Esophagus squamous epithelium (tissue), 4 donors: ENCODE measurements at regions not wholly inside any gene's neighbourhood (a gene's known extent, or its start where the extent isn't known, plus 50 kb on each side); places are given as distances from the start of the nearest gene placed in this dataset.

ENCODE experiments used
- POLR2A ChIP-seq, 4 donors: fragments of 450-650 bp; IDR thresholded peaks; one replicate each; pipeline ENCODE4 v1.6.1; 2017; ENCODE audit warnings: antibody characterized with exemption in 4 of 4, mild to moderate bottlenecking in 4 of 4, moderate library complexity in 3 of 4
- TF ChIP-seq, protein P1 (sequence below), 6 experiments: fragments of 450-650 bp in 4 of 6; fragments of 200-600 bp in 2 of 6; sonication (generic) in 2 of 6; IDR thresholded peaks; one replicate each; pipeline ENCODE4 v1.5.1; 2016 to 2019; ENCODE audit warnings: antibody characterized with exemption in 6 of 6, mild to moderate bottlenecking in 4 of 6, moderate library complexity in 4 of 6

DNA sequence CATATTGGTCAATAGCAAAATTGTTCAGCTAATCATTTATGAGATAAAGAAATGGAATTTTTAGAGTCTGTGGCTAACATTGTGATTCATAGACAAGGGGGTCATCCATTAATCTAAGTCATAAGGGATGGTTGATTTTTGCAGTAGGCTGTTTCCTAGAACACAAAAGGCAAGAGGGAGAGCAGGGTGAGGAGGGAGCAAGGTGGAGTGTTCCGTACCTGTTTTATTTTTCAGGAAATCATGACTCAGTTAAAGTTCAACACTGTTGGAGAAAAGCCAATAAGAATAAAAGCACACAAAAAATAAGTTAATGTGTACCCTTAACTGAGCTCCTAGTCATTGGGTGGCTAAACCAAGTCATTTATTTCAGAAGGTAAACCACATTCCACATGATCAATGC lies 512.4 kb upstream of the ATXN8OS start:
- TF ChIP-seq, protein P1, sequence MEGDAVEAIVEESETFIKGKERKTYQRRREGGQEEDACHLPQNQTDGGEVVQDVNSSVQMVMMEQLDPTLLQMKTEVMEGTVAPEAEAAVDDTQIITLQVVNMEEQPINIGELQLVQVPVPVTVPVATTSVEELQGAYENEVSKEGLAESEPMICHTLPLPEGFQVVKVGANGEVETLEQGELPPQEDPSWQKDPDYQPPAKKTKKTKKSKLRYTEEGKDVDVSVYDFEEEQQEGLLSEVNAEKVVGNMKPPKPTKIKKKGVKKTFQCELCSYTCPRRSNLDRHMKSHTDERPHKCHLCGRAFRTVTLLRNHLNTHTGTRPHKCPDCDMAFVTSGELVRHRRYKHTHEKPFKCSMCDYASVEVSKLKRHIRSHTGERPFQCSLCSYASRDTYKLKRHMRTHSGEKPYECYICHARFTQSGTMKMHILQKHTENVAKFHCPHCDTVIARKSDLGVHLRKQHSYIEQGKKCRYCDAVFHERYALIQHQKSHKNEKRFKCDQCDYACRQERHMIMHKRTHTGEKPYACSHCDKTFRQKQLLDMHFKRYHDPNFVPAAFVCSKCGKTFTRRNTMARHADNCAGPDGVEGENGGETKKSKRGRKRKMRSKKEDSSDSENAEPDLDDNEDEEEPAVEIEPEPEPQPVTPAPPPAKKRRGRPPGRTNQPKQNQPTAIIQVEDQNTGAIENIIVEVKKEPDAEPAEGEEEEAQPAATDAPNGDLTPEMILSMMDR (IDR thresholded peaks at IDR 0.05), result no peak
- TF ChIP-seq POLR2A (IDR thresholded peaks at IDR 0.05), result no peak
